Testis (tissue), 2 donors: ENCODE measurements at regions not wholly inside any gene's neighbourhood (a gene's known extent, or its start where the extent isn't known, plus 50 kb on each side); places are given as distances from the start of the nearest gene placed in this dataset.

ENCODE experiments used
- CTCF ChIP-seq, 3 experiments: fragments of 450-650 bp in 2 of 3; fragments of 200-600 bp in 1 of 3; sonication (generic) in 1 of 3; IDR thresholded peaks; one replicate each; pipeline ENCODE4 v1.5.1; 2016 to 2019; ENCODE audit warnings: antibody characterized with exemption in 3 of 3, mild to moderate bottlenecking in 2 of 3, moderate library complexity in 1 of 3
- POLR2A ChIP-seq: fragments of 450-650 bp; IDR thresholded peaks from one replicate; pipeline ENCODE4 v1.6.1; 2017; ENCODE audit warnings: antibody characterized with exemption, mild to moderate bottlenecking, moderate library complexity

DNA sequence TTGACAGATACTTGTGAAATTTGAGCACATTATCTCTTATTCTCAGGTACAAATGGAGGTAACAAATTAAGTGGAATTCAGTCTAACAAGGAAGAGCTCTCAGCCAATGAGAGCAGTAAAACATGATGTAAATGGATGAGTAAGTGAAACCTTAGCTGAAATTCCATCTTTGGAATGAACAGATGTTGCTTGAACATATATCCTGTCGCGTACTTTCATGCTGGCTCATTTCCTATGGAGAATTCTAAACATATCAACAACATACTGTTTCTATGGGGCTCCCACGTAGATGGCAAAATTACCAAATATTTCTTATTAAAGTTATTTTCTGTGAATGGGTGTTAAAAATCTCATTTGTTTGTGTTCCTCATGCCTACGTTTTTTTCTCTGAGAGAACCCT, 256.3 kb upstream of the LINC00305 start:
- TF ChIP-seq CTCF (IDR thresholded peaks at IDR 0.05) (no peak), POLR2A (no peak)
